ENCODE measurements at regions not wholly inside any gene's neighbourhood (a gene's known extent, or its start where the extent isn't known, plus 50 kb on each side); places are given as distances from the start of the nearest gene placed in this dataset.
"Not testable (repeated sequence)": the region's sequence is repeated elsewhere in the genome, so short reads cannot be mapped to it uniquely, and the experiment has no call there.

DNA sequence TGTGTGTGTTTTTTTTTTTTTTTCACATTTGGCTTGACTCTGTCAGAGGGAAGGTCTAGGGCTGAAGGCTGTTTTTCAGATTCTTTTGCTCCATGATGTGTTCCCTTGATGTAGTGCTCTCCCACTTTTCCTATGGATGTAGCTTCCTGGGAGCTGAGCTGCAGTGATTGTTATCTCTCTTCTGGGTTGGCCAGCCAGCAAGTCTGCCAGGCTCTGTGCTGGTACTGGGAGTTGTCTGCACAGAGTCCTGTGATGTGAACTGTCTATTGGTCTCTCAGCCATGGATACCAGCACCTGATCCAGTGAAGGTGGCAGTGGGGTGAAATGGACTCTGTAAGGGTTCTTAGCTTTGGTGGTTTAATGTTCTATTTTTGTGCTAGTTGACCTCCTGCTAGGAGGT is 377.4 kb upstream of the MAN1A1 start:
- TF ChIP-seq, protein P1, sequence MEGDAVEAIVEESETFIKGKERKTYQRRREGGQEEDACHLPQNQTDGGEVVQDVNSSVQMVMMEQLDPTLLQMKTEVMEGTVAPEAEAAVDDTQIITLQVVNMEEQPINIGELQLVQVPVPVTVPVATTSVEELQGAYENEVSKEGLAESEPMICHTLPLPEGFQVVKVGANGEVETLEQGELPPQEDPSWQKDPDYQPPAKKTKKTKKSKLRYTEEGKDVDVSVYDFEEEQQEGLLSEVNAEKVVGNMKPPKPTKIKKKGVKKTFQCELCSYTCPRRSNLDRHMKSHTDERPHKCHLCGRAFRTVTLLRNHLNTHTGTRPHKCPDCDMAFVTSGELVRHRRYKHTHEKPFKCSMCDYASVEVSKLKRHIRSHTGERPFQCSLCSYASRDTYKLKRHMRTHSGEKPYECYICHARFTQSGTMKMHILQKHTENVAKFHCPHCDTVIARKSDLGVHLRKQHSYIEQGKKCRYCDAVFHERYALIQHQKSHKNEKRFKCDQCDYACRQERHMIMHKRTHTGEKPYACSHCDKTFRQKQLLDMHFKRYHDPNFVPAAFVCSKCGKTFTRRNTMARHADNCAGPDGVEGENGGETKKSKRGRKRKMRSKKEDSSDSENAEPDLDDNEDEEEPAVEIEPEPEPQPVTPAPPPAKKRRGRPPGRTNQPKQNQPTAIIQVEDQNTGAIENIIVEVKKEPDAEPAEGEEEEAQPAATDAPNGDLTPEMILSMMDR (IDR thresholded peaks at IDR 0.05), result not testable (repeated sequence)
- not testable (repeated sequence) for TF ChIP-seq POLR2A (IDR thresholded peaks at IDR 0.05)
